ENCODE measurements at regions not wholly inside any gene's neighbourhood (a gene's known extent, or its start where the extent isn't known, plus 50 kb on each side); places are given as distances from the start of the nearest gene placed in this dataset.

- TF ChIP-seq ELF4 (CRISPR knock-in tag; IDR thresholded peaks at IDR 0.05; ENCODE audit: low read depth) (no peak), STAT6 (CRISPR knock-in tag; conservative IDR thresholded peaks at IDR 0.05; ENCODE audit: low read depth) (no peak), ZNF425 (CRISPR knock-in tag; conservative IDR thresholded peaks at IDR 0.05) (no peak), ZMAT4 (CRISPR knock-in tag; IDR thresholded peaks at IDR 0.05) (no peak), ATF6 (CRISPR knock-in tag; IDR thresholded peaks at IDR 0.05) (no peak), AFF4 (CRISPR knock-in tag; IDR thresholded peaks at IDR 0.05; ENCODE audit: borderline replicate concordance) (no peak)
These were observed 190.4 kb upstream of the BCL6 start (continued) for GRCh38 chr3:187935623-187936156.

- H3K9me3 Mint-ChIP-seq, result no peaks in the 10 kb centered on the region
- POLR2A ChIA-PET, result no interaction called here
- no peaks in the 10 kb centered on the region; the same call in none of the 2 replicates for H3K27me3 Mint-ChIP-seq (ENCODE audit: low read depth)
These were observed 191.4 kb upstream of the BCL6 start for GRCh38 chr3:187936676-187937075.

GRCh38 chr3:187939891-187940290 is 194.6 kb upstream of the BCL6 start:
- CTCF ChIA-PET, result no interaction called here
- H3K27ac Mint-ChIP-seq, result no peak overlapping the region
- no peaks in the 10 kb centered on the region for H3K9me3 Mint-ChIP-seq
- H3K27me3 Mint-ChIP-seq (ENCODE audit: low read depth), result no peaks in the 10 kb centered on the region; the same call in none of the 2 replicates
- no peak overlapping the region for H3K4me3 Mint-ChIP-seq
- no peaks in the 10 kb centered on the region for H3K36me3 Mint-ChIP-seq
- H3K4me1 Mint-ChIP-seq, result peaks cover 3% of the 10 kb centered on the region
- ATAC-seq (no peak), DNase-seq (ENCODE audit: low spot score) (no peak)
- POLR2A ChIA-PET, result no interaction called here
- TF ChIP-seq CREB1 (CRISPR knock-in tag; IDR thresholded peaks at IDR 0.05) (no peak), E2F5 (CRISPR knock-in tag; IDR thresholded peaks at IDR 0.05) (no peak), ZBTB21 (CRISPR knock-in tag; IDR thresholded peaks at IDR 0.05; ENCODE audit: borderline replicate concordance) (no peak), ZNF512 (CRISPR knock-in tag; IDR thresholded peaks at IDR 0.05; ENCODE audit: borderline replicate concordance) (no peak), ZMAT4 (CRISPR knock-in tag; IDR thresholded peaks at IDR 0.05) (no peak), ETV6 (CRISPR knock-in tag; IDR thresholded peaks at IDR 0.05) (no peak), ZNF138 (CRISPR knock-in tag; conservative IDR thresholded peaks at IDR 0.05) (no peak), SMAD3 (CRISPR knock-in tag; IDR thresholded peaks at IDR 0.05; ENCODE audit: borderline replicate concordance) (no peak), ELF4 (CRISPR knock-in tag; IDR thresholded peaks at IDR 0.05; ENCODE audit: low read depth) (no peak)

More at GRCh38 chr3:187936676-187937075, 191.4 kb upstream of the BCL6 start:
- Mint-ChIP-seq H3K27ac (no peak overlapping the region), H3K4me3 (no peak overlapping the region), H3K4me1 (peaks cover 3% of the 10 kb centered on the region; the same call in 1 of the 2 replicates), H3K36me3 (no peaks in the 10 kb centered on the region)
- DNase-seq (ENCODE audit: low spot score), result no peak
- TF ChIP-seq ZNF138 (CRISPR knock-in tag; conservative IDR thresholded peaks at IDR 0.05), result no peak
- no peak for TF ChIP-seq ELF4 (CRISPR knock-in tag; IDR thresholded peaks at IDR 0.05; ENCODE audit: low read depth)
- no peak for TF ChIP-seq NFATC4 (CRISPR knock-in tag; IDR thresholded peaks at IDR 0.05)
- TF ChIP-seq TEAD1 (CRISPR knock-in tag; IDR thresholded peaks at IDR 0.05), result no peak
- no peak for TF ChIP-seq GABPB1 (CRISPR knock-in tag; IDR thresholded peaks at IDR 0.05)
- no peak for TF ChIP-seq SMAD4 (CRISPR knock-in tag; IDR thresholded peaks at IDR 0.05)
- no peak for TF ChIP-seq CREB1 (CRISPR knock-in tag; IDR thresholded peaks at IDR 0.05)
- no peak for TF ChIP-seq MAX (CRISPR knock-in tag; IDR thresholded peaks at IDR 0.05)
- CTCF ChIA-PET, result no interaction called here
- ATAC-seq, result no peak

All from WTC11 (cell line).